ENCODE measurements at regions not wholly inside any gene's neighbourhood (a gene's known extent, or its start where the extent isn't known, plus 50 kb on each side); places are given as distances from the start of the nearest gene placed in this dataset.
A peak's percentile ranks its signal among the peaks of the same experiment; 100 is the strongest.
"Not testable (repeated sequence)": the region's sequence is repeated elsewhere in the genome, so short reads cannot be mapped to it uniquely, and the experiment has no call there.

GRCh38 chrX:94831364-94831763 lies 1157.4 kb downstream of the FAM133A start:
- no peak overlapping the region for H3K4me3 ChIP-seq (ENCODE audit: low read depth, low read length)
- TF ChIP-seq, protein P1, sequence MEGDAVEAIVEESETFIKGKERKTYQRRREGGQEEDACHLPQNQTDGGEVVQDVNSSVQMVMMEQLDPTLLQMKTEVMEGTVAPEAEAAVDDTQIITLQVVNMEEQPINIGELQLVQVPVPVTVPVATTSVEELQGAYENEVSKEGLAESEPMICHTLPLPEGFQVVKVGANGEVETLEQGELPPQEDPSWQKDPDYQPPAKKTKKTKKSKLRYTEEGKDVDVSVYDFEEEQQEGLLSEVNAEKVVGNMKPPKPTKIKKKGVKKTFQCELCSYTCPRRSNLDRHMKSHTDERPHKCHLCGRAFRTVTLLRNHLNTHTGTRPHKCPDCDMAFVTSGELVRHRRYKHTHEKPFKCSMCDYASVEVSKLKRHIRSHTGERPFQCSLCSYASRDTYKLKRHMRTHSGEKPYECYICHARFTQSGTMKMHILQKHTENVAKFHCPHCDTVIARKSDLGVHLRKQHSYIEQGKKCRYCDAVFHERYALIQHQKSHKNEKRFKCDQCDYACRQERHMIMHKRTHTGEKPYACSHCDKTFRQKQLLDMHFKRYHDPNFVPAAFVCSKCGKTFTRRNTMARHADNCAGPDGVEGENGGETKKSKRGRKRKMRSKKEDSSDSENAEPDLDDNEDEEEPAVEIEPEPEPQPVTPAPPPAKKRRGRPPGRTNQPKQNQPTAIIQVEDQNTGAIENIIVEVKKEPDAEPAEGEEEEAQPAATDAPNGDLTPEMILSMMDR (IDR thresholded peaks at IDR 0.05; ENCODE audit: borderline replicate concordance, insufficient read depth, low read depth, low read length), result peak; percentile 23; the same call in 1 of the 2 replicates

- TF ChIP-seq, protein P1 (IDR thresholded peaks at IDR 0.05; ENCODE audit: borderline replicate concordance, insufficient read depth, low read depth, low read length), result no peak
- no peak overlapping the region for H3K4me3 ChIP-seq (ENCODE audit: low read depth, low read length)
These were observed 1160.2 kb downstream of the FAM133A start for GRCh38 chrX:94834226-94834625.

- TF ChIP-seq, protein P1 (IDR thresholded peaks at IDR 0.05; ENCODE audit: borderline replicate concordance, insufficient read depth, low read depth, low read length), result no peak
These were observed 1176.8 kb downstream of the FAM133A start for GRCh38 chrX:94850811-94851210.

GRCh38 chrX:94854251-94854650 lies 1180.2 kb downstream of the FAM133A start:
- no peak overlapping the region for H3K4me3 ChIP-seq (ENCODE audit: low read depth, low read length)
- TF ChIP-seq, protein P1 (IDR thresholded peaks at IDR 0.05; ENCODE audit: borderline replicate concordance, insufficient read depth, low read depth, low read length), result no peak

More at GRCh38 chrX:94850811-94851210, 1176.8 kb downstream of the FAM133A start:
- no peak overlapping the region for H3K4me3 ChIP-seq (ENCODE audit: low read depth, low read length)

DNA sequence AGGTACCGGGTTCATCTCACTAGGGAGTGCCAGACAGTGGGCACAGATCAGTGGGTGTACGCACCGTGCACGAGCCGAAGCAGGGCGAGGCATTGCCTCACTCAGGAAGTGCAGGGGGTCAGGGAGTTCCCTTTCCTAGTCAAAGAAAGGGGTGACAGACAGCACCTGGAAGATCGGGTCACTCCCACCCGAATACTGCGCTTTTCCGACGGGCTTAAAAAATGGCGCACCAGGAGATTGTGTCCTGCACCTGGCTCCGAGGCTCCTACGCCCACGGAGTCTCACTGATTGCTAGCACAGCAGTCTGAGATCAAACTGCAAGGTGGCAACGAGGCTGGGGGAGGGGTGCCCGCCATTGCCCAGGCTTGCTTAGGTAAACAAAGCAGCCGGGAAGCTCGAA lies 1188.5 kb downstream of the FAM133A start:
- not testable (repeated sequence) for H3K4me3 ChIP-seq (ENCODE audit: low read depth, low read length)

DNA sequence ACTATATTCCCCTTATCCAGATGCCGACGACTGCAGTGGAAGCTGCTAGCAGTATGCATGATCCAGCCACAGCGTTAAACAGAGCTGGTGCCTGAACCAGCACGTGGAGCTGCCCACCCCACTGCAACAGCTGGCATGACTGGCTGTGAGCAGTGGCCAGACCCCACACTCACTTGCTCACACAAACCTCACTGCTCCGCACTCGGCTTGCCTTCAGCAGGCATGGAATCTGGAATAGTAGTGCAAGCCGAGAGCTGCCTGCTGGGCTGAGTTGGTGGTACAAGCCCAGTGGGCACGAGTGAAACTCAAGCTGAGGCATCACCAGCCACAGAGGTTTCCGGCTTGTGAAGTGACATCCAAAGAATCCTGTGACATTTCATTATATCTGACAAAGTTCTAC lies 1197.6 kb downstream of the FAM133A start:
- no peak overlapping the region for H3K4me3 ChIP-seq (ENCODE audit: low read depth, low read length)
- TF ChIP-seq, protein P1 (IDR thresholded peaks at IDR 0.05; ENCODE audit: borderline replicate concordance, insufficient read depth, low read depth, low read length), result no peak

GRCh38 chrX:94901849-94902248 lies 1227.8 kb downstream of the FAM133A start:
- TF ChIP-seq, protein P1 (IDR thresholded peaks at IDR 0.05; ENCODE audit: borderline replicate concordance, insufficient read depth, low read depth, low read length), result no peak

GRCh38 chrX:94908171-94908570 lies 1234.2 kb downstream of the FAM133A start:
- TF ChIP-seq, protein P1 (IDR thresholded peaks at IDR 0.05; ENCODE audit: borderline replicate concordance, insufficient read depth, low read depth, low read length), result no peak

More at GRCh38 chrX:94901849-94902248, 1227.8 kb downstream of the FAM133A start:
- H3K4me3 ChIP-seq (ENCODE audit: low read depth, low read length), result no peak overlapping the region

More at GRCh38 chrX:94908171-94908570, 1234.2 kb downstream of the FAM133A start:
- H3K4me3 ChIP-seq (ENCODE audit: low read depth, low read length), result no peak overlapping the region

Data from GM12875 (cell line).